Vagina (tissue), 2 donors: ENCODE measurements at regions not wholly inside any gene's neighbourhood (a gene's known extent, or its start where the extent isn't known, plus 50 kb on each side); places are given as distances from the start of the nearest gene placed in this dataset.

Source experiments
- DNase-seq, 2 donors: peaks; one replicate each; pipeline ENCODE4 v3.0.0-alpha.2; 2017; ENCODE audit errors: extremely low spot score in 2 of 2
- H3K27ac ChIP-seq: fragments of 200-600 bp; sonication (generic); one replicate; pipeline ENCODE4 v1.5.1; 2019
- H3K27me3 ChIP-seq: fragments of 200-600 bp; sonication (generic); one replicate; pipeline ENCODE4 v1.5.1; 2019
- H3K36me3 ChIP-seq, 2 donors: fragments of 200-600 bp; sonication (generic); one replicate each; pipeline ENCODE4 v1.5.1; 2017 to 2019
- H3K4me1 ChIP-seq: fragments of 200-600 bp; sonication (generic); one replicate; pipeline ENCODE4 v1.5.1; 2019
- H3K4me3 ChIP-seq, 2 donors: fragments of 200-600 bp; sonication (generic); 1 replicate in 1 of 2; 2 replicates in 1 of 2; pipeline ENCODE4 v1.5.1; 2016 to 2019
- H3K9me3 ChIP-seq: fragments of 200-600 bp; sonication (generic); one replicate; pipeline ENCODE4 v1.5.1; 2019
- POLR2A ChIP-seq, 2 donors: fragments of 450-650 bp; IDR thresholded peaks; one replicate each; pipeline ENCODE4 v1.6.1; 2017; ENCODE audit warnings: antibody characterized with exemption in 2 of 2, mild to moderate bottlenecking in 2 of 2, moderate library complexity in 2 of 2
- POLR2AphosphoS5 ChIP-seq, 2 donors: sonication (generic); formaldehyde crosslinking; IDR thresholded peaks; one replicate each; pipeline ENCODE4 v1.9.0; 2017; ENCODE audit warnings: antibody characterized with exemption in 2 of 2, mild to moderate bottlenecking in 2 of 2, low read depth in 1 of 2; ENCODE audit not compliant: insufficient read depth in 1 of 2
- intact Hi-C: fragments of 100-400 bp; cut with DNase I; formaldehyde crosslinking; loops from one replicate; pipeline ENCODE4 v1.15.1; 2023
- TF ChIP-seq, protein P1 (sequence below), 3 experiments: fragments of 450-650 bp in 2 of 3; fragments of 200-600 bp in 1 of 3; sonication (generic) in 1 of 3; IDR thresholded peaks; one replicate each; pipeline ENCODE4 v1.5.1; 2017 to 2019; ENCODE audit warnings: antibody characterized with exemption in 3 of 3, mild to moderate bottlenecking in 2 of 3, moderate library complexity in 2 of 3

DNA sequence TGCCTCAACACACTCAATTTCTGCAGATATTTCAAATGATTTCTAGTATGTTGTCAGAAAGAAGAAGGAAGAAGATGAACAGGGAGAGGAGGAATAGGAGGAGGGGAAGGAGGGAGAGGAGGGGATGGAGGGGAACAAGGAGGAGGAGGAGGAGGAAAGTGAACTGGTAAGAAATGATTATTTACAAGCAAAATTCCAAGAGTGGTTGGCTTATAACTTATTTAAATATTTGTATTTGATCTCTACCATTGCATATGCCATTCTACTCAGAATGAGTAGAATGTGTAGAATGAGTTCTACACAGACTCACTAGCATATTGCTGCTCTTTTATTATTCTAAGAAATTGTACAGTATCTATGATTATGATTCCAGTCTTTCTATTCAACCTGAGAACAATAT lies 866.2 kb upstream of the DDX18 start:
- Histone ChIP-seq H3K4me3 (no peak overlapping the region), H3K27me3 (no peaks in the 10 kb centered on the region), H3K9me3 (no peaks in the 10 kb centered on the region), H3K36me3 (no peaks in the 10 kb centered on the region), H3K27ac (no peak overlapping the region), H3K4me1 (no peaks in the 10 kb centered on the region)
- TF ChIP-seq, protein P1, sequence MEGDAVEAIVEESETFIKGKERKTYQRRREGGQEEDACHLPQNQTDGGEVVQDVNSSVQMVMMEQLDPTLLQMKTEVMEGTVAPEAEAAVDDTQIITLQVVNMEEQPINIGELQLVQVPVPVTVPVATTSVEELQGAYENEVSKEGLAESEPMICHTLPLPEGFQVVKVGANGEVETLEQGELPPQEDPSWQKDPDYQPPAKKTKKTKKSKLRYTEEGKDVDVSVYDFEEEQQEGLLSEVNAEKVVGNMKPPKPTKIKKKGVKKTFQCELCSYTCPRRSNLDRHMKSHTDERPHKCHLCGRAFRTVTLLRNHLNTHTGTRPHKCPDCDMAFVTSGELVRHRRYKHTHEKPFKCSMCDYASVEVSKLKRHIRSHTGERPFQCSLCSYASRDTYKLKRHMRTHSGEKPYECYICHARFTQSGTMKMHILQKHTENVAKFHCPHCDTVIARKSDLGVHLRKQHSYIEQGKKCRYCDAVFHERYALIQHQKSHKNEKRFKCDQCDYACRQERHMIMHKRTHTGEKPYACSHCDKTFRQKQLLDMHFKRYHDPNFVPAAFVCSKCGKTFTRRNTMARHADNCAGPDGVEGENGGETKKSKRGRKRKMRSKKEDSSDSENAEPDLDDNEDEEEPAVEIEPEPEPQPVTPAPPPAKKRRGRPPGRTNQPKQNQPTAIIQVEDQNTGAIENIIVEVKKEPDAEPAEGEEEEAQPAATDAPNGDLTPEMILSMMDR (IDR thresholded peaks at IDR 0.05) = no peak
- no peak for TF ChIP-seq POLR2AphosphoS5 (IDR thresholded peaks at IDR 0.05; ENCODE audit: insufficient read depth in 1 of 2, low read depth in 1 of 2)
- TF ChIP-seq POLR2A (IDR thresholded peaks at IDR 0.05) = no peak
- DNase-seq = no peak
- intact Hi-C loops = no loop called here

DNA sequence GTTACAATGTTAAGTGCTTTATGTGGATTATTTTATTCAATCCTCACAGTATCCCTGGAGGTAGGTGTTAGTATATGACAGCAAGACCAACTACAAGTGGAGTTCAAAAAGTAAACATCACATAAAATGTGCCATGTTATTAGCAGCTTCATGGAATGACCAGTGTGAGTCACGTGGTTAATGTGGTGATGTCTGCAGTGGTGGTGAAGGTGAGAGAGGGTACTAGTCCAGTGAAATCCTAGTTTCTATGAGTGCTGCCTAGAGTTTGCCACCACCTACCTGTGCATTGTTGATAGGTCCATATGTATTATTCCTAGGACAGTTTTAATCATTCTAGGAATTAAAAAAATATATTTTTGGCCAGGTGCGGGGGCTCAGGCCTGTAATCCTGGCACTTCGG lies 865.2 kb upstream of the DDX18 start:
- TF ChIP-seq, protein P1 (IDR thresholded peaks at IDR 0.05) = no peak
- TF ChIP-seq POLR2A (IDR thresholded peaks at IDR 0.05) (no peak), POLR2AphosphoS5 (IDR thresholded peaks at IDR 0.05; ENCODE audit: insufficient read depth in 1 of 2, low read depth in 1 of 2) (no peak)
- H3K36me3 ChIP-seq = no peaks in the 10 kb centered on the region
- no peak overlapping the region for H3K27ac ChIP-seq
- H3K27me3 ChIP-seq = no peaks in the 10 kb centered on the region
- H3K9me3 ChIP-seq = no peaks in the 10 kb centered on the region
- no peaks in the 10 kb centered on the region for H3K4me1 ChIP-seq
- intact Hi-C loops = no loop called here
- no peak for DNase-seq
- H3K4me3 ChIP-seq = no peak overlapping the region

GRCh38 chr2:116952254-116952653 lies 862.2 kb upstream of the DDX18 start:
- Histone ChIP-seq H3K4me1 (no peaks in the 10 kb centered on the region), H3K4me3 (no peak overlapping the region), H3K9me3 (no peaks in the 10 kb centered on the region), H3K27ac (no peak overlapping the region), H3K27me3 (no peaks in the 10 kb centered on the region), H3K36me3 (no peaks in the 10 kb centered on the region)
- TF ChIP-seq POLR2AphosphoS5 (IDR thresholded peaks at IDR 0.05; ENCODE audit: insufficient read depth in 1 of 2, low read depth in 1 of 2) = no peak
- TF ChIP-seq, protein P1 (IDR thresholded peaks at IDR 0.05) = no peak
- TF ChIP-seq POLR2A (IDR thresholded peaks at IDR 0.05) = no peak
- intact Hi-C loops = no loop called here
- DNase-seq = no peak

GRCh38 chr2:116955646-116956045 lies 858.8 kb upstream of the DDX18 start:
- H3K27ac ChIP-seq = no peak overlapping the region
- intact Hi-C loops = no loop called here
- no peaks in the 10 kb centered on the region for H3K9me3 ChIP-seq
- no peaks in the 10 kb centered on the region for H3K36me3 ChIP-seq
- H3K27me3 ChIP-seq = no peaks in the 10 kb centered on the region
- DNase-seq = no peak
- H3K4me3 ChIP-seq = no peak overlapping the region
- TF ChIP-seq POLR2A (IDR thresholded peaks at IDR 0.05) (no peak), POLR2AphosphoS5 (IDR thresholded peaks at IDR 0.05; ENCODE audit: insufficient read depth in 1 of 2, low read depth in 1 of 2) (no peak)
- TF ChIP-seq, protein P1 (IDR thresholded peaks at IDR 0.05) = no peak
- no peaks in the 10 kb centered on the region for H3K4me1 ChIP-seq

- no peaks in the 10 kb centered on the region for H3K36me3 ChIP-seq
- no peaks in the 10 kb centered on the region for H3K9me3 ChIP-seq
- no peak overlapping the region for H3K27ac ChIP-seq
- no peaks in the 10 kb centered on the region for H3K27me3 ChIP-seq
- no peak for DNase-seq
- H3K4me1 ChIP-seq = no peaks in the 10 kb centered on the region
- H3K4me3 ChIP-seq = no peak overlapping the region
- TF ChIP-seq POLR2AphosphoS5 (IDR thresholded peaks at IDR 0.05; ENCODE audit: insufficient read depth in 1 of 2, low read depth in 1 of 2) (no peak), POLR2A (IDR thresholded peaks at IDR 0.05) (no peak)
- TF ChIP-seq, protein P1 (IDR thresholded peaks at IDR 0.05) = no peak
- intact Hi-C loops = no loop called here
Measured at GRCh38 chr2:116975608-116976007, 838.9 kb upstream of the DDX18 start.
